ENCODE measurements at regions not wholly inside any gene's neighbourhood (a gene's known extent, or its start where the extent isn't known, plus 50 kb on each side); places are given as distances from the start of the nearest gene placed in this dataset.
A peak's percentile ranks its signal among the peaks of the same experiment; 100 is the strongest.

DNA sequence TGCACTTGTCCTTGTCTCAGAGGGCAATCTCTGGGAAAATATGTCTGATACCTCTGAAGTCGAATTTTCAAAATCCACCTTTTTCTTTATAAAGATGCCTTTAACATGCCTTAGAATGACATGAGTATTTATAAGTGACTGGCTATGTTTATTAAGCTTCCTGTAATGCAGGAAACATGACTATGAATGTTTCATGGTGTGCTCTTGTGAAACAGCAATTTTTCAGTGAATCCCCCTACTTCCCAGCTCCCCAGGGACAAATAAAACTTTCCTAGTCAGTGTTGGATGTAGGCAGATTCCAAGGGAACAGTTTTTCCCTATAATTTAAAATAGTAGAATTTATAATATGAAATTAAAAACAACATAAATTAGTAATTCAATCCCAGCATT, 437.0 kb downstream of the LMO4 start:
- no peak for DNase-seq (ENCODE audit: low read depth, low spot score)

DNA sequence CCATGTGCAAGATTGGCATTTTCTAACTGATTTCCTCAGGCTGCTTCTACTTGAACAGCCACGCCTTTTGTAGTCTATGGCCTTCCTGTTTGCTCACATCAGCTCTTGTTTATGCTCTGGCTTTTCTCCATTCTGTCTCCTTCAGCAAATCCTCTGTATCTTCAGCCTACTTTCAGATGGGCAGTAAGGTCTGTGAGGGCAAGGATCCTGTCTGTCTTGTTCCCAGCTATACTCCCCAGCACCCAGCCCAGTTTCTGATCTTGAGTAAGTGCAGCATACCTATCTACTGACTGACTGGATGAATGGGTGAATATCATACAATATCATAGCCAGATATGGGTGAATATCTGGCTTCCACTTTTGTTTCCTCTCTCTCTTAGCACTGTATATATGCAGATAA, 438.1 kb downstream of the LMO4 start:
- DNase-seq (ENCODE audit: low read depth, low spot score): no peak

DNA sequence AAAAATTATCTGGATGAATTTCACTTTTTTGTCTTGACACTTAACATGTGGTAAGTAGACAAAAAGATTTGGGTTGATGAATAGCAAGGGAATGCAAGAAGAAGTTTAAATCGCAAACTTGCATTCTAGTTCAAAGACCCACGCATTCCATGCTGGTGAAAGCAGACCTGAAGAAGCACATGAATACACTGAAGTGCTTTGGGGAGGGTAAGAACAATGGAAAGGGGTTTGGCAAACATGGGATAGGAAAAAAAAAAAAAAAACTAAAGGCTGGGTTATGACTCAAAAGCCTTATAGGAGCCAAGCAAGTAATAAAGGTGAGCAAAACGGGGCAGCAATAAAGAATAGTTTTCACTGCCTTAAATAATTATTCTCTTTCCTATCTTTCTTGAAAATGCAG, 450.2 kb downstream of the LMO4 start:
- DNase-seq (ENCODE audit: low read depth, low spot score): no peak

DNA sequence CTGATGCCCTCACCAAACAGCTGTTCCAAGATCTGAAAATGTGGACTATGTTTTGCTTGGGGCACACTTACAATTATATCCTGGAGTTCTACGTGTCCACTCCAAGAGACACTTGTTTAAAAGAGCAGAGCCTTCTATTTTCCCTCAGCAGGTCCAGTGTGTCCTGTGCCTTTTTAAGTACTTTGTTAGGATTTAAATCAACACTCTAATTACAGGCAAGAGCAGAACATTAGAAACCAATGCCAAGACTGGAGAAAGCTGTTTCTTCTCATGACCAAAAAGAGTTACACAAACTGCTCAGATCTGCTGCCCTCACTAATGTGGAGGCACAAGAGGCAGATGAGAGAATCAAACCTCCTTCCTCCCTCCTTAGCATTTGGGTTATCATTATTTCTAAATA, 452.9 kb downstream of the LMO4 start:
- no peak for DNase-seq (ENCODE audit: low read depth, low spot score)

DNA sequence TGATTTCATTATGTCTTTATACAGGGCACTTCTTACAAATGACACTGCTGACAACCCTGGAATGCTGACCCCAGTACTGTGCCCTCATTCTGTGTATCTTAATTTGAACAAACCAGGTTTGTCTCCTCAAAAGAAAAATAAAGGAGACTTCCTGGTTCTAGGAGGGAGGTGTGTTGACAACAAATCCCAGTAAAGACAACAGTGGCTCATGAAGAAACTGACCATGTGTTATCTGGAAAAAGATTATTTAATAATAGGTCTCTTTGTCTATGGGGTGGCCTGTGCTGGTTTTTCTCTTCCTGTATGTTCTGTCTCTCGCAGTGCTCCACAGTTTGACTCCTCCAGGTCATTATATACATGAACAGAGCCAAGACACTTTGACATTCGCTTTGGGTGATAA, 454.6 kb downstream of the LMO4 start:
- no peak for DNase-seq (ENCODE audit: low read depth, low spot score)

DNA sequence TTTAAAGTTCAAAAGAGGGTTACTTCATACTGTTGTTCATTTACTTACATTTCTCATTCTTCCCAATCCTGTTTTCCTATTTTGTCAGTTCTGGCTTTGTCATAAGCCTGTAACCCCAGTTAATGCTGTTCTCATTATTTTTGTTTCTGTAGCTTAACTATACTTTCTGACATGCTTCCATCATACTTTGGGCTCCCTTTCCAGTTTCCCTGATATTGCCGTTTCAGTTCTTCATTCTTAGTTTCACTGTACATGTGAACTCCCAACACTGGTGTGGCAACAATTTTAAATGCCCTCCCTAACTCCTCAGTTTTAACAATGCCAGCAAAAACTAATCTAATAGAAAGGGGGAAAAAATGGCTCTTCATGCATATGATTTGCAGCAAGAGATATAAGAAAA, 456.7 kb downstream of the LMO4 start:
- DNase-seq (ENCODE audit: low read depth, low spot score): no peak

DNA sequence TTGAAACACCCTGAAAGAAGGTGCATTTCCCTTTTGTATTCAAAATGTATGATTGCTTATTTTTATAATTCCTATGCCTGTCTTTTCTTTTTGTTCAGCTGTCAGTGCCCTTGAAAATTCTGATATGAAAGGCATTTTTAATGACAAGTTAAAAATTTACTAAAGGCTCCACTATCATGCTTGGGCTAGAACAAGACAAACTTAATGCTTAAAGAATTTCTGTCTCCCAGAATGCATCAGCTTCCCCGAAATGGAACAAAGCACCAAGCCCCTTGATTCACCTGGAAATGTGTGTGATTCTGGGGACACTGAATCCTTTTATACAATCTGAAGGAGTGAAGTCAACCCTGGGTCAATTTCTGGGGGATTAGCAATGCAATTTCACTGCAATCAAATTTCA, 457.5 kb downstream of the LMO4 start:
- no peak for DNase-seq (ENCODE audit: low read depth, low spot score)

DNA sequence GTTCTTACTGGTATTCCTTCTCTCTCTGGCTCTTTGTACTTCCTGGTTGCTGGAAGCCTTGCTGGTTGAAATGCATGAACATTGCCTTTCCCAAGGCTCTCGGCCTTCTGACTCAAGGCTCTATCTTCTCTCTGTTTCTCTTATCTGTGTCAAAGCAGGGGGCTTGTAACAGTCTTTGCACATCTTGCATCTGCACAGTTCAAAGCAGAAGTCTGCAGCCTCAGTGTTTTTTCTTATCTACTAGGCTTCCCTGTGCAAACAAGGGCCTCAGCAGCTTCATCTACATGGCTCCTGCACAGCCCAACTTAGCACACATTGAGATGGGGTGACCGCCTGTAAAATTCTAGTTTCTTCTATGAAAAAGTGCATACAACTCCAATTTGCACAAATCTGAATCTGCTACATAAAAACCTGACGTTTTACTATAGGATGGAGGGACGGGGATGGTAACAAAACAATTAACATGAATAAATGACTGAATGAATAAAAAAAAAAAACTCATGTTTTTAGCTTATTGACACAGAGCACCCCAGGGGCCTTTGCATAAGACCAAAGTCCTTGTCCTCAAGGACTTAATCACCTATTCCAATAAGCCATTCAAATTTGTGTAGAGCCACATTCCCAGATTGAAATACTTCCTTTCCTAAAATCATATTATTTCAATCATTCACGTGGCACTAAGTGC, 458.3 kb downstream of the LMO4 start:
- DNase-seq (ENCODE audit: low read depth, low spot score): no peak

DNA sequence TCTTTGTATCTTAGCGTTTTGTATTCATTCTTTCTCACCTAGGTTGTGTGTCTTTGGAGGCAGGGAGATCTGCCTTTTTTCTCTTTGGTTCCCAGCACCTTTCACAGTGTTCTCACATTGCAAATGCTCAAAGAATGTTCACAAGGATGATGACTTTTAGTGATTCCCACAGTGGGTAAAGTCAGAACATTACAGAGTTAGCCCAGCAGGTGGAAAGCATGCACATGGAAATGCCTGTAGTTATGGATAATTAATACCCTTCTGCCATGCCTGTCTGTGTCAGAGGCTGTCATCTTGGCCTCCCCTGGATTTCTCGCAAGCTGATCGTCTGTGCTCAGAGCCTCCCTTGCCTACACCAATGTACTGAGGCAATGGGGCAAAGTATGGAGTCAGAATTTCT, 458.9 kb downstream of the LMO4 start:
- DNase-seq (ENCODE audit: low read depth, low spot score): no peak

DNA sequence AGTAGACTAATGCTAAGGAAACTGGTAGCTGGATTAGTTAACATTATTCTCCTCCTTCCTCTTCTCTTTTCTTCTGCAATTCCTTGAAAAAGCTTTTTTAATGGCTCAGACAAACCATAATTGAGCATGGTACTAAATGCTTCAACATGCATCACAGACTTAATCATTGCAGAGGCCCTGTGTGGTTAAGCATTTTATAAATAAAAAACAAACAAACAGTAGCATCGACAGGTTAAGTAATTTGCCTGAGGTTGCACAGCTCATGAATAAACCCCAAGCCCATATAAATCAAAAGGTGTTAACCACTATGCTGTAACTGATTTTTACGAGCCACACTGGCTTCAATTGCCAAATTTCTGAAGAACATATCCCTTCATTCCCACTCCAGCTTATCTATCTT, 462.1 kb downstream of the LMO4 start:
- DNase-seq (ENCODE audit: low read depth, low spot score): no peak

DNA sequence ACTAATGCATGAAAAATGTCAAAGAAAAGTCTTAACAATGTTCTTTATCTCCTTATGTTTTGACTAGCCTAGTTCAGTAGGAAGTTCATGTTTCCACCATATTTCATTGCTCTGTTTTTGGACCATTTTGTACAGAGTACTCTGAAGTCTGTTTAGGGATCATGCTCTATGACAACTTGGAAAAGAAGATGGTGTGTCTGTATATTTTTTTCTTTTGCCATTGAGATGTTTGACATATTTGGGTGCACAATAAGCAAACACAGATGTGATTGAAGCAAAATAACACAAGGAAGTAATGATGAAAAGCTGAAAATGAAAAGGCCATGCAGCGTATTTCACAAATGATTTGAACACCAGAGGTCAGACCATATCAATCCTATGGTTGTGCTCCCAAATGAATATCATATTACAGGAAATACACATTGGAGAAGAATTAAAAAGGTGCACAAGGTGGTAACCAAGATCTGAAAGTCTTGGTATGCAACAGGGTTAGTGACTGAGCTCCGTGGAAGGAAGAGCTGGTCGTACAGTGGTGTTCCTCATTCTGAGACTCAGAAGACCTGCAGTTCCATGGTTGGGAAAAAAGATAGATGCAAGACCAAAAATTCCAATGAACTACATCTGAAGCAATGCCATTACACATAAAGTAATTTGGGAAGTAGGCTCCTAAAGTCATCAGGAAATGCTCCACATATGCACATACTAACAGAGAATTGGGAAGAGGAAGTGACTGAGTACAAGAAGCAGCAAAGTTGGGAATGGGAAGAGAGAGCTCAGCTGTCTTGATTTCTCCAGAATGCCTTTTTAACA, 463.5 kb downstream of the LMO4 start:
- no peak for DNase-seq (ENCODE audit: low read depth, low spot score)

DNA sequence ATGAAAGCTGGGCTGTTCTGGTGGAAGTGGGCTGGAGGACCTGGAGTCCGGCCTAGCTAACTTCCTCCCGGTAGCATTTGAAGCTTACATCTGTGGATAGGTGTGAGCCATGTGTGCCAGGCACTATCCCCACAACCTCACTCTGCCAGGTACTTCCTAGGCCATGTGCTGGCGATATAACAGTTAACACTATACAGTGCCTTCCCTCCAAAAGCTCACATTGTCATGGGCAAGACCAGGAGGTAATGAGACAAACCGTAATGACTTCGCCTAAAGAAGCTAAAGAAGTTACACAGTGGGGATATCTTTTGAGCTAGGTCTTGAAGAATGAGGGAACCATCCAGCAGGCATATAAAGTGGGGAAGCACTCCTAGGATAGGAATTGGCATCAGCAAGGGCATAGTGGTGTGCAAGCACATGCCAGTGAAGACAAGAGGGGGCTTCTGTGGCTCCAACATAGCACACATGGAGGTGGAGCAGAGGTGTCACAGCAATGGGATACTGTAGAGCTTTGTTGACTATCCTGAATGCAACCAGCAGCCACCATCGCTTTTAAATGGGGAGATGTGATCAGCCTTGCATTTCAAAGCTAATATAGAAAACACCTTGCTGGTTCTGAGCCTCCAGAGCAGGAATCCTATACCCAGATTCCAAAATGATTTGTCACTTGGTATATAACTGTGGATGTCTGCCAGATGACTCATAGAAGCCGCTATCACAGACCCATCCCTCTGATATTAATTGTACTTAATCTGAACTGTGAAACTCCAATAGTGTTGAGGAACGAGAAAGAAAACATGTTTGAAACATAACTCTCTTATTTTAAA, 466.3 kb downstream of the LMO4 start:
- peak; percentile 29 for DNase-seq (ENCODE audit: low read depth, low spot score)

DNA sequence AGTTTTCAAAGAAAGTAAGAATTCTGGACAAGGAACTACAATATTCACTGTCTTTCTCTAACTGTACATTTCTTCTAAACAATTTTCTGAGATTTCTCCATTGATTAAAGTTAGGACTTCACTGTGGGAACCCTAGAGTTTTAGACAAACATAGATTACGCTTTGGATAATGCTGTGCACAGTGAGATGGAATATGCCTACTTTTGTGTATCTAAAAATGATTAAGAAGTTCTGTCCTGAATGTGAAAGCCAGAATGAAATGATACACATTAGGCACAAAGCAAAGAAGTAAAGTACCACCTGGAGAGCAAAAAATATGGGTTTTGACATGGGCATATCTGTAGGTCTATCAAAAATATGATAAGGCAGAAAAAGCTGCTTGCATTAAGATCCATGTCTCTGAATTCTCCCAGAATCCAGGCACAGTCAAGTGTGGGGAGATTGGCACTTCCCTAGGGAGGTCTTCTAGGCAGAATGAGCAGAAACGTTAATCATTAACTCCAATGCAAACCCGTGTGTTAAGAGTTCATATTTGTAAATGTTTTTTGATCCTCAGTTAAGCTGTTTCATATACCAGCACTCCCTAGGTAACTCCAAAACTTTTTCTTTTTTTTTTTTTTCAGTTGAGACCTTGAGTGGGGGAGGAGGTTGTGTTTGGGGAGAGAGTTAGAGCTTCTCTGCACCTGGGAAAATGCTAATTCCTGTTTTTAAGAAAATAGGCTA, 467.1 kb downstream of the LMO4 start:
- no peak for DNase-seq (ENCODE audit: low read depth, low spot score)

DNA sequence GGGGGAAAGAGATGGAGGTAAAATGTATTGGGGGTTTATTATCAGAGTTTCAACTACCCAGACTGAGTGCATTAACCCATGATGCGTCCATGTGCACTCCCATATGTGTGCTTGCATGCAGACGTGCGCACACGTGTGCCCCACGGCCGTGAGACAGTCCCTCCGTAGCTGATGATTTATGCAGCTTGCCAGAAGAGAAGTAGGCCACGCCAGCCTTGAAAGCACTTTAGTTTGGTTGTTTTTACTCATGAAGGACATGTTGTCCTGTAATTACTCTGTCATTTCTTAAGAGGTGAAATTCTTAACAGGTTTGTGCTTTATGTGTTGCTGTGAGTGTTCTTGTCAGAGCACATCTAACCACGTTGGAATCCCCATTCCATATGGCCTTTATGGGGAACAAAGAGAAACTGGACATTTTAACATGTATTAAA, 467.8 kb downstream of the LMO4 start:
- DNase-seq (ENCODE audit: low read depth, low spot score): no peak

DNA sequence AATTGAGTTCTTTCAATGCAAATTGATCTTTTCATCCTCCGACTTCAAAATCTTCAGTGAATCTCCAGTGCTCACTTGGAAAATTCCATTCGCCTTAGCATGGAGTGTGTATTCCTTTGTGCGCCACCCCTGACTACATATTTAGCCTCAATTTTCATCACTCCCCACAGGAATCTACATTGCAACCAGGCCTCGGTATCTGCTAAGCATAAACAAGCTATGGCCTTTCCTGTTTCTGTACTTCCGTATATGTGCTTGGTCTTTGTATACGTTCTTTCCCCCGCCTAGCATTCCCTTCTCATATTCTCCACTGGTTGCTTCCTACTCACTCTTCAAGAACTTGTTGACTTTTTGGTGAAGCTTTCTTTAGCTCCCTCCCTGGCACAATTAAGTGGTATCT, 470.8 kb downstream of the LMO4 start:
- no peak for DNase-seq (ENCODE audit: low read depth, low spot score)

DNA sequence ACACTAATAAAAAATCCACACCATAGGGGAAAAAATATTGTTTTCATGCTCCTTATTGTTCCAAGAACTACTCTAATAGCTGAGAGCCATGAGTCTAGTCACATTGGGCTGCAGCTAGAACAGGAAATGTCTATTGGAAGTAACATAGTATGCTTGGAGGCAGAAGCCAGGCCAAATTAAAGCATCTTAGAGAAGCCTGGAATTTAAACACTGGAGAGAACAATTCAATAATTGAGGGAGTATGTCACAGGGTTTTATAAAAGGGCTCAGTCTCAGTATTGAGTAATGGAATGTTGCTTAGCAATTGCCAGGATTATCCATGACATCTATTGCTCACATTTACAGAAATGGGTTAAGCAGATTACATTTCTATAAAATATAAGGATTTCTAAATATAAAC, 471.3 kb downstream of the LMO4 start:
- DNase-seq (ENCODE audit: low read depth, low spot score): no peak

DNA sequence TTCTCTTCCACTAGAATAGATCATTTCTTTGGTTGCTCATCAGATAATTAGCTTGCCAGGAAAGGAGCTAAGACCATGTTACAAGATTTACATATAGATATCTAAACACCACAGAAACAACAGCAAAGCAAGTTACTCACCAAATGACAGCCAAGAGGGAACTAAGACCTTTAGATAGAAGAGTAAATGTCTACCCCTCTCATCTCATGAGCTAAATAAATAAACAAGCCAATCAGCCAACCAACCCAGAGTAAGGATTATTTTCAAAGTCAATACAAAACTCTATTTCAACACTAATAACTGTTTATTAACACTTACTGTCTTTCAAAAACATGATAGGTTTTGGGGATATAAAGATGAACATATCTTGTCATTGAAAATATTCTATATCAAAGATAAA, 474.7 kb downstream of the LMO4 start:
- no peak for DNase-seq (ENCODE audit: low read depth, low spot score)

DNA sequence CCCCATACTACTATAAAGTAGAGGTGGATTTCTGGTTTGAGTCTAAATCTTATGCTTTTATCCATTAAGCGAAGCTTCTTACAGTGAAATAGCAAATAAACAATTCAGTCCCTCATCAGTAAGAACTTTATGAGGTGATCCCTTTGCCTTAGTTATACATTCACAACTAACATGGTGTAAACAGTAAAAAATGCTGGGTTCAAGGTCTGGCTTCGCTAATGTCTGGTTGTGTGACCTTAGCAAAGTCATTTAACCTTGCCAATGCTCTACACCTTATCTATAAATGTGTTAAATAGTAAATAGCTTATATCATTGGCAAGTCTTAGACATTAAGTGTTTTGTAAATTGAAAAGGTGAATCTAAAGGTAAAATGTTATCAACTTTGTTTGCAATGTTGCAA, 475.4 kb downstream of the LMO4 start:
- DNase-seq (ENCODE audit: low read depth, low spot score): no peak

DNA sequence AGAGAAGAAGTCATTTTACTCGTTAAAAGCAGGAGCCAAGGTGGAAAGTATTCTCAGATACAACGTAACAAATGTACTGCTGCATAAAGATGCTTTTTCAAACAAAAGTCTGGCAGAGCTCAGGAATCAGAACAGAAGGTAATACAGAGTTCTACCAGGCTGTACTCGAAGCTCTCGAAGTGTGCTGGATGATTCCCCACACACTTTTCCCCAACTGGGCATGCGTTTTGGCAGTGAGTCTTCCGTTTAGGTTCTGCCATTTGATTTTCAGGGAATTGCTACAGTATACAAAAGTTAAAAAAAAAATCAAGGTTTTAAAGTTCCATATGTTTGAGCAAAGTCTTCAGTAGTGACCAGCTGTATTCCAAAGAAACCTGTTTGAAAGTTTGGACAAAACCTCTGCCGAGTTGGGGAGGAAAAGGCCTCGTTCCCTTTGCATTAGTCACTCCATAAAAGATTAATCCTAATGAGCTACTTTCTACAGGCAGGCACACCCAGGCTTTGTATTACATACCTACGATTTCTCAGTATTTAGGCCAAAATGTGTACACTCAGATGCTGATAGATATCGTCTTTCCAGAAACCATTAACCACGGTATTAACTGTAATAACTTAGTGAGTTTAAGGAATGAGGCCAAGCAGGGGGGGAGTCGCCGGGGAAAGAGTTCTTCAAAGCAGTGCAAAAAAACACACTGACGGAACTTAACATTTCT, 477.1 kb downstream of the LMO4 start:
- no peak for DNase-seq (ENCODE audit: low read depth, low spot score)

DNA sequence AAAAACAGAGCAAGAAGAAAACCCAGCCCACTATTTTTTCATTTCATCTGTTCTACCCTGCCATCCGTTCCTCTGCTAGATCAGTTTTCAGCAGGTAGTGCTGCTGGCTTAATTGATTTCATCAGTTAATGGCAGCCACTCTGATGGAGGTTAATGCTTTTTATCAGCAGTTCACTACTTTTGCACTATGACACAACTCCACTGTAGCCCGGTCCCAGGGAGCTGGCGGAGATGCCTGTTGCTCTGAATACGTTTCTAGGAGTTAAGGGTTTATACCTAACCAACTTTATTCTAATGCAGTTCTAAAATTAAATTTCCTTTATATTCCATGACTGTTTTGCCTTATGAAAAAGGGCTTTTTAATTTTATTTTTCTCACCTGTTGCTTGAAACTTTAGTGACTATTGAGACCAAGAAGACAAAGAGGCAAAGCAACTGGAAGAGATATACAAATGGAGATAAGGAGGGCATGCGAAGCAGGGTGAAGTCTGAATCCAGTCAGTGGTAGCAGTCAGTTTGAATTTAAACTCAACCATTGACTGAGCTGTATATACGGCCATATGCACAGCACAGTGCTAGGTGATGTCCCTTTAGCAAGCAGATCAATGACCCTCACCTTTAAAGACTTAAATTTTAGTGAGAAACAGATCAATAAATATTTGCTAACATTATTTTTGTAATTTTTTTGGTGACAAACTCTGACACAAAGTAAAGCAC, 477.9 kb downstream of the LMO4 start:
- no peak for DNase-seq (ENCODE audit: low read depth, low spot score)

Data from pulmonary artery endothelial cell (primary cell).